ENCODE measurements at regions not wholly inside any gene's neighbourhood (a gene's known extent, or its start where the extent isn't known, plus 50 kb on each side); places are given as distances from the start of the nearest gene placed in this dataset.

DNA sequence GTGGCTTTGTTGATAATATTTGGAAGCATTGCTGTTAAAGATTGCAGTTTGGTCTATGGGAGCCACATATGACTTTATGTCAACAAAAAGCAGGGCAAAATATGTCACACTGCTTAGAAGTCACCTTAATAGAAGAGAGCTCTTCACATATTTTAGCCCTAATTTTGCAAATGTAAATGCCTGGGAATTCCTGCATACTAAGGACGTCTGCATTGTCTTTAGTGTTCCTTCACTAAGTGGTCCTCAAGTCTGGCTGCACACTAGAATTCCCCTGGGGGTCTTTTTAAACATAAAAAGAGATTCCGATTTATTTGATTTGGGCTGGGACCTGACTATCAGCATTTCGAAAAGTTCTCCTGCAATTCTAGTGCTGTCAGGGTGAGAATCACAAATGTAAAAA lies 495.1 kb upstream of the FAM241A start:
- no peak for DNase-seq (ENCODE audit: low spot score)

DNA sequence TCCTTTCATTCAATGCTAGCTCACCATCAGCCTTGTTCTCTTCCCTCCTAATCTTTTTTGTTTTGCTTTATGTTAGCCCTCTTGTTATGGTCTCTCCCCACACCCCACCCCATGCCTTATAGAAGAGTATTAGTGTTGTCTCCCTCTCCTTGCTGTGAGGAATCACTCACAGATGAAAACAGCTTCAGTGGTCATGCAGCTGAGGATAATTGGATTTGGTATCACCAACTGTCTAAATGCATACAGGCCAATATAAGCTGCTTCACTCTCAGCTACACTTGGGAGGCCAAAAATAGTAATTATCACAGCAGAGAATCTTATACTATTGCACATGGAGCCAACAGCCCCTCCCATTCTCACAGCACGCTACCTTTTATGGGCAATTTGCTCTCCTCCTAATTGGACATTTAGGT lies 494.6 kb upstream of the FAM241A start:
- no peak for DNase-seq (ENCODE audit: low spot score)

DNA sequence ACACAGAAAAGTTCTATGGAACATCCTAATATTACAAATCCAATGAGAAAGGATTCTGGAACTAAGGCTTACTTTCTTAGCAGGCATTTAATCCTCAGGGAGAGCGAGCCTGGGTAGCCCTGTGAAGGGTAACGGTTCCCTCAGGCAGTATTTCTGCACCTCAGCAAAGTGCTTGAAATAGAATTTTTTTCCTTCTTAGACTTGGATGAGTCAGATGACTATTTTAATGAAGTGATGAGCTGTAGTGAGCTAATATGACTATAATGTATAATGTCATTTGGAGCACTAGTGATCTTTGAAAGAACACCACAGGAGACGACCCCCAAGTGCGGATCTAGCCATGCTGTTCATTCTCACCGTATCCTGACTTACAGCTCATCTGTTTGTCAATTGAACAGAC lies 493.0 kb upstream of the FAM241A start:
- DNase-seq (ENCODE audit: low spot score) = no peak

DNA sequence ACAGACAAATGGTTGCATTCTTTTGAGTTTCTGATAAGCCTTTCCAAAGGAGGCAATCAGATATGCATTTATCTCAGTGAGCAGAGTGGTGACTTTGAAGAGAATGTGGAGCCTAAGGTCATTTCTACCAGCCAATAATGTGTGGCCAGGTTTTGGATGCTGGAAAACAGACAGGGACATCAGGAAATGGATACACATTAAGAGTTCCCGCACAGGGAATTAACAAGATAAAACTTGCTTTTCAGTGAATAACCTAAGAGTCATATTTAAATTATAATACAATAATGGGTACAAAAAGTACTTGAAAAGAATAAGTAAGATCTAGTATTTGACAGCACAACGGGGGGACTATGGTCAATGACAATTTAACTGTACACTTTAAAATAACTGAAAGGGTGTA lies 492.3 kb upstream of the FAM241A start:
- no peak for DNase-seq (ENCODE audit: low spot score)

DNA sequence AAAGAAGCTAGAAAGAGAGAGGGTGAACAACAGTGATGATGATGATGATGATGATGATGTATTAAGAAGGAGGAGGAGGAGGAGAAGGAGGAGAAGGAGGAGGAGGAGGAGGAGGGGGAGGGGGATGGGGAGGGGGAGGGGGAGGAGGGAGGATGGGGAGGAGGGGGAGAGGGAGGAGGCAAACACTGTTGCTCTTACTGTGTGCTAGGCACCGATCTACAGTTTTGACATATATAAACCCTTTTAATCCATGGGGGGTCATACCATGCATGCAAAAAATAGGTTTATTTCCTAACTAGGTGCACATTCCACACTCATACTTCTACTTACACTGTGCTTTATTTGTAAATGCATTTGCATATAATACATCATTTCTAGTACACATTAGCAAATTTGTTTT lies 482.8 kb upstream of the FAM241A start:
- DNase-seq (ENCODE audit: low spot score) = no peak

DNA sequence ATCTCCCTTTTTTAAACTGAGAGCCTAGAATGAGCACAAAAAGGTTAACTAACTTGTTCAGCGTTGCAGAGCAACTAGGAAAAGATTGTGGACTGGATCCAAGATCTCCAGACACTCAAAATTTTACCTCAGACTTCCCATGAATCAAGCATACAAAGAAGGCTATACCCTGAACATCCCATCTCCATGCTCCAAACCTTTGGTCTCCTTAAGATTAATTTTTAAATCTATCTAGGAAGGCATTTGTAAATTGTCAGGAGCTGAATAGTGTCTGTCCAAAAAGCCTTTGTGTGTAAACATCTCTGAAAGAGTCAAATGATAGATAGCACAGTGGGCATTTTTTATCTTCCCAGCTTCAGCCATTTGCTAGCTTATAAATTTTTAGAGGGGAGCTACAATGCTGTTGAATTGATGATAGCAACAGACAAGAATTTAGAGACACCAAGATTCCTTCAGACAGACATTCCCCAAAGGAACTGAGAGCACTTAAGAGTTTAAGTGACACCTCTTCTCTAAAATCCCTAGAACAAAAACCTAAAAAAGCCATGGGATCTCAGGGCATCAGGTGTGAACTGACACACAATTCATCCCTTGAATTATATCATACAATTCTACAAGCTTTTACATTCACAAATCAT lies 480.8 kb upstream of the FAM241A start:
- no peak for DNase-seq (ENCODE audit: low spot score)

DNA sequence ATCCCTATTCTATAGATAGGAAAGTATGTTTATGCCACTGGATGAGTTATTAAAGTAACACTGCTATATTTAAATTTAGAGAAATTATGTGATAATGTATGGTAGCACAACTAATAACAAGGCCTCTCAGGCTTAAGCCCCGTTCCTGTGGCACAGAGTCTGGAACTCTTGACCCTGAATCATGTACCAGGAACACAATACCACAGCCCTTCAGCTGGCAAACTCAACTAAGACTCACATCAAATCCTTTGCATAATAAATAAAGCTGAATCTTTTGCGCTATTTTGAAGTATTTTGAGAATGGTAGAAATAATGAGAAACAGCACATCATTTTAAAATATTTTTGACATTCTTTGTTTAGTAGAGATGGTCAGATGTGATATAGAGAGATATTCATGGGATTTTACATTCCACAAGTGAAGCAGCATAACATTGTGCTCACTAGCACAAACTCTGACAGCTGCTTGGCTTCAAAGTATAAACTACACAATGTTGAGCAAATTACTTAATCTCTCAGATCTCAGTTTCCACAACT lies 478.4 kb upstream of the FAM241A start:
- DNase-seq (ENCODE audit: low spot score) = no peak

DNA sequence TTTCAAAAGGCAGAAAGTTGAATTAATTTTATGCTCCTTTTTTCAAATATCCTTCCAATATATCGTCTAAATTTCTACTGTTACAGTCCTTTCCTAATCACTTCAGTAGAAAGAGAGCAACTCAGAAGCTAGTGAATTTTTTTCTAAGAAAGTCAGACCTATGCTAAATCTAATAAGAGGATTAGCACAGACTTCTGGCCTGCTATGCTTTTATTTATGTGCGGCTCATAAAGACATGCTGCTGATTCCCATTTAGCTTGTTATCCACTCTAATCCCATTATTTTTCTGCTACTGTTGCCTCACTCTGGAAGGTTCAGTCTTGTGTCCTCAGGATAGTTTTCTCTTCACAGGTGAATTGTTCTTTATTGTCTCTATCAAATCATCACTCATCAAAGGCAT lies 473.5 kb upstream of the FAM241A start:
- DNase-seq (ENCODE audit: low spot score) = no peak

DNA sequence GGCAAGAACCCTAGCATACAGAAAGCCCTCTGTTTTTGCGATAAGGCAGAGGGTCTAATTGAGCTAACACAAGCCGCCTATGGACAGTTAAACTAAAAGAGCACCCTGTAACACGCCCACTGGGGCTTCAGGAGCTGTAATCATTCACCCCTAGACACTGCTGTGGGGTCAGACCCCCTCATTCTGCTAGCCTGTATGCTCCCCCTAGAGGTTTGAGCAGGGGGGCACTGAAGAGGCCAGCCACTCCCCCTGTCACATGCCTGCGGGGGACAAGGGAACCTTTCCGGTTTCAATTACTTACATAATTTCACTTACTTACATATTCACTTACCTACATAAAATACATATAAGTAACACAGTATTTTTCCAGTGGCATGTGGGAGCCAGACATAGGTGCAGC lies 469.5 kb upstream of the FAM241A start:
- DNase-seq (ENCODE audit: low spot score) = no peak

DNA sequence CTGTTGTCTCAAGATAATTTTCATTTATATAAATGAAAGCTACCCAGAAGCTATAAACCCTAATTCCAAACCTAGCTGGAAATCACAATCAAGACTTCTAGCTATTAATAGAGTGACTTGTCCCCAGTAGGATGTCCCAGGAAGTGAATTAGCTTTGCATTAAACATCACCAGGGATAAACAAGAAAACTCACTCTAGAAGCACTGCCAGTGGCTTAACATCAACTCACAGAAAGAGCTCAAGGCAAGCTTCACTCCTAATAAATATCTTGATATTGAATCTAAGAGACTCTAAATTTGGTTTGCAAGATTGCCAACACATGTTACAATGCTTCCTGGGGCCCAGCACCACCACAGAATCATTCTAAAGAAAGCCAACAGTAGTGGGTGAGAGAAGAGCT lies 468.7 kb upstream of the FAM241A start:
- no peak for DNase-seq (ENCODE audit: low spot score)

DNA sequence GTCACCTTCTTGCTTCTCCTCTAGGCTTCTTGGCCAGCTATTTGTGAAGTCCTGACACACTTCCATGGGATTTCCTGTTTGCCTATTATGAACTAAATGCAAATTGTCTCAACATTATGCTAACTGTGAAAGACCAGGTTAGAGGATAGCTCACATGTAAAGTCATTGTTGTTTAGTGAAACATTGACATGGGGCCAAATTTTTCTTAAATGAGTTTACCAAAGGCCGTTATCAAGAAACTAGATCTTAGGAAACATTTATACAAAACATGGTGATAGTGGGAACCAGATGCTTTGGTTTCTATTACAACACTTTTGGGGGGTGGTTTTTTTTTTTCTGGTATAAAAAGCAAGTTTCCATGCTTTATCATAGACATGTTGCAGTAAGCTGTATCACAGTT lies 466.8 kb upstream of the FAM241A start:
- no peak for DNase-seq (ENCODE audit: low spot score)

DNA sequence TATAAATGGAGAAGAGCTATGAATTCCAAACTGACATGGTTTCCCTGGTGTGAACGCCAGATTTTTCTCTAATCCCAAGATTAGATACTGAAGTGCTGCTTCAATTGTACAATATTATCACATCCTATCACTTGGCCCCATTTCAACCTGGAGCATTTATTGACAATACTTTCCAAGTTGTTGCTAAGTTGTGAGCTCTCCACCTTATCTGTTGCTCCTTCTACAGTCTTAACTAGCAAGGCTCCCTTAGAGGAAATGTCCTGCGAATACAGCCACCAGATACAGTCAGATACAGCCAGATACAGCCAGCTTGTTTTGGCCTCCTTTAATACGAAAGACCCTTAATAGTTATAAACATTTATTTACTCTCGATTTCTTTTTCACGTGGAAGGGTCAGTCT lies 466.3 kb upstream of the FAM241A start:
- DNase-seq (ENCODE audit: low spot score) = no peak

DNA sequence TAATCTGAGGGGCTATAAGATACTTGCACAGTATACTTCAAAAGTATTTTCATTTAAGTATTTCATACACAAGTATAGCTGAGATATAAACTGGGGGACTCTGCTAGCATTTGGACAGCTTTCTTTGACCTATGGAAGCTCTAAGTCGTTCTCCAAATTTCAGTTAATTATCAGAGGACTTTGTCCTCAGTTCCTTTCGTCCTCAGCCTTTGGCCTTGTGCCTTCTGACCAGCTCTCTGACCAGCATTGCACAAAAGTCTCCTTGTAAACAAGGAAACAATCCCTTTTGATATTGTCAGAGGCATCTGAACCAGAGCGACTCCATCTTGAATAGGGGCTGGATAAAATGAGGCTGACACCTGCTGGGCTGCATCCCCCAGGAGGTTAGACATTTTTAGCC lies 464.0 kb upstream of the FAM241A start:
- DNase-seq (ENCODE audit: low spot score) = no peak

DNA sequence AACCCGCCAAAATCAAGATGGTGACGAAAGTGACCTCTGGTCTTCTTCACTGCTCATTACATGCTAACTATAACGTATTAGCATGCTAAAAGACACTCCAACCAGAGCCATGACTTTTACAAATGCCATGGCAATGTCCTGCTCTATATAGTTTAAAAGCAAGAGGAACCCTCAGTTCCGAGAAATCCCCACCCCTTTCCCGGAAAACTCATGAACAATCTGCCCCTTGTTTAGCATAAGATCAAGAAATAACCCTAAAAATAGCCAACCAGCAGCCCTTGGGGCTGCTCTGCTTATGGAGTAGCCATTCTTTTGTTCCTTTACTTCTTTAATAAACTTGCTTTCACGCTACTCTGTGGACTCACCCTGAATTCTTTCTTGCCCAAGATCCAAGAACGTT lies 463.5 kb upstream of the FAM241A start:
- no peak for DNase-seq (ENCODE audit: low spot score)

DNA sequence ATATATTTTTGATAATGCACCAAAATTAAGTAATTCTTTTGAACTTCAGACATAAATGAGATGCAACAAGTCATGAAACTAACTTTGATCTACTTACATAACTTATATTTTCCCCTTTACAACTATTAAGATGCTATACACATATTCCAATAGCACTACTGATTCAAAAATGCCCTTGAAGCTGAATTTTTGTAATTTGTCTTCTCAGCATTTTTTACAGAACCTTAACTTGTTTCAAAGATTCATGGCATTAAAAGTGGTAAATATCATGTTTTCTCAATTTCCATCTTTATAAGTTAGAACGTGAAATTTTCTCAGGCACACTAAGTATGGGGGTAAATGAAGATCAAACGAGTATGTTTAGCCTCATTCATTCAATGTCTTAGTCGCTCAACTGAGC lies 460.0 kb upstream of the FAM241A start:
- DNase-seq (ENCODE audit: low spot score) = no peak

DNA sequence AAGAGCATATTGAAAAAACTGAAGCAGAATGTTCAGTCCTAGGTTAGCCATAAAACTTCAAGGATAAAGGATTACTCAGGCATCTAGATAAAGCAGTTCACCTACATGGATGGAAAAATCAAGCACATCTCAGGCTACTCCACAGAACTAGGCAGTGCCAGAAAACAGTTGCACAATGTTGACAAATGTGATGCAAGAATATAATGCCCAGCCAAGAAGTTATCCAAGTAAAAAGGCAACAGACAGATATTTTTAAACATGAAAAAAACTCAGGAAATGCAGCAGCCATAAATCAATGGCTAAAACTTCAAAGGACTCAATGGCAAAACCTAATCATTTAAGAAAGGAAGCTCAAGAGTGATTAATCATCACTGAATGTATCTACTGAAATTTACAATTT lies 456.0 kb upstream of the FAM241A start:
- DNase-seq (ENCODE audit: low spot score) = peak; percentile 4

DNA sequence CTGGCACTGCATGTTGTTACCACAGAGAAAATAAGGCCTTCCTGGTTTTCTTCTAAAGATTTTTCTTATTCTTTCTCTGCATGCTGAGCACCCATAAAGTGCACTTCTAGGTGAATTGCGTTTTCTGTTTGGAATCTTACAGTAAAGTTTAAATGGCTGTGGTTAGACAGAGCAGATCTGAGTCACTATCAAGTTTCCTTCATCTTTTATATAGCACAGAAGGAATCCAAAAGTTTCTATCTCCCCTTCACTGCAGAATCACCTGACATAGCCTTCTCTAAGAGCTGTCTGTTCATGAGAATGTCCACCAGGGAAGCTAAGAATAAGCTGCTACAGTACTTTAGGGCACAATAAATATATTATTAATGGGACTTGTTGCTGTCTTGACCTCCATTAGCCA lies 455.5 kb upstream of the FAM241A start:
- DNase-seq (ENCODE audit: low spot score) = no peak

DNA sequence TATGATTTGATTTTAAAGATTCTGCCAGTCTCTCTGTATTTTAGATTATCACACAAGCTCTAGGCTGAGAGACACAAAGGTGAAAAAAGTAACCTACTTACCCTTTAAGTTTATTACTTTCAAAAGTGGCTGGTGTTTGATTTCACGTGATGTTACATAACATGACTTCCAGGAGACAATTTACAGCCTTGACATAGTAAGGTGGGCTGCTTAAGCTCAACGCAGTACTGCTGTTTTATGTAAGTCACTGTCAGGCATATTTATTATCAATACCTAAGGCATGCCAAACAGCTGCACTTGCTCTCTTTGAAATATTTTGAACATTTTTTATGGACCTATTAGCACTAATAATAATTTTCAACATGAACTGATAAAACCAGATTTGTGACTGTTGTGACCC lies 451.5 kb upstream of the FAM241A start:
- DNase-seq (ENCODE audit: low spot score) = no peak

DNA sequence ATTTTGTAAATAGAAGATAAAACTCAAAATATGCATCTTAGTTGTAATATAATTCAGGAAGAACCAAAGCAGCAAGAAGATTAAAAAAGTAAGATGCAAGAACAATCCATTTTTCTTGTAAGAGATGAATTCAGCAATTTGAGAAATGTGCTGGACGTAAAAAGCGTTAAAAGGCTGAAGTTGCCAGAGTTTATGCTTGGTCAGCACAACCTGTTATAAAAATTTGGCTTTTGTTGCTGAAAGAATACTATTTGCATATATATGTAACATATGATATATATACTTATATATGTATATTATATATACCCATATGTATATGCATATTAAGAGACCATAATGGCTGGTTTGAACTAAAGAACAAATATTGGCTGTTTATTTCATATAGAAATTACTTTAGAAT lies 449.6 kb upstream of the FAM241A start:
- DNase-seq (ENCODE audit: low spot score) = no peak

DNA sequence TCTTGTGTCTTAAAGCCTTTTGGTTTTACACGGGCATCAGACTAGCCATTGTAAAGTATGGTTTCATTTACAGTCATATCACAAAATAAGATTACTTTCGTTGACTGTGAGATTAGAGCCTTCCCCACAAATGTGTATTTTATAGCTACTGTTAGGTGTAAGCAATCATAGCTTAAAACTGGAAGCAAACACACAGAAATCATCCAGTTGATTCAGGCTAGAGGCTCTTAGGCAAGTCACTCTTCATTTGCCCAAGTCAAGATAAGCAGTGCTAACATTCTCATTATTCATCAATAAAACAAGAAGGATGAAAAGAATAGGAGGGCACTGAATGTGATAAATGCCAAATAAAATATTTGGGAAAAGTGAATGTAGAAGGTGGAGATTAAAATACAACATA lies 448.7 kb upstream of the FAM241A start:
- DNase-seq (ENCODE audit: low spot score) = no peak

DNA sequence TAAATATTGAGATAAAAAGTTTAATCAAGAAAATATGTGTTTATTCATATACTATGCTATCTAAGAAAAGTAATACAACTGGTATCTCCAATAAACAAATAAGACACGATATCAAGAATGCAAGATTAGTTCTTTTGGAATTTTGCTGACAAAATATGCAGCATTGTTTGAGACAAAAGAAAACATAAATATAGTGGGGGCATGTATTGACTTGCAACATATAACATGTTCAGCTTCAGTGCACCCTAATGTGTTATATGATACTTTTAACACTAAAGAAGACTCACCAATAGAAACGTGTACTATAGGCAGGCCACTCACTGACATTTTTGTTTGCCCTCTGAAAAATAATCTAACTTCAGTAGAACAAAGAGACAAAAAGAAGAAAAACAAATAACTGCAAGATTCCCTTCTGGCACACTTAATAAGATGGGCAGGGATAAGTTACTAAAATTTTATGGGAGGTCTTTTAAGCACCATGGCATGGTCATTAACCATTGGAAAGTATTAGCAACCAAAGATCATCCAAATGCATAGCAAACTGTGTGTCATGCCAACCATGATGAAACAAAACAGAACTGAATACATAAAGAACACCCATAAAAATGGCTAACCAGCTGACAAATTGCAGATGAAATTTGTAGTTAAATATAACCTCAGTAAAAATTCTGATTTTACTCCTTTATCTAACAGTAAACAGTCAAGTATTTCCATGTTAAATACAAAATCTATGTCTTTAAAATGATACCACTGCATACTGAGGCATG lies 447.9 kb upstream of the FAM241A start:
- DNase-seq (ENCODE audit: low spot score) = no peak

DNA sequence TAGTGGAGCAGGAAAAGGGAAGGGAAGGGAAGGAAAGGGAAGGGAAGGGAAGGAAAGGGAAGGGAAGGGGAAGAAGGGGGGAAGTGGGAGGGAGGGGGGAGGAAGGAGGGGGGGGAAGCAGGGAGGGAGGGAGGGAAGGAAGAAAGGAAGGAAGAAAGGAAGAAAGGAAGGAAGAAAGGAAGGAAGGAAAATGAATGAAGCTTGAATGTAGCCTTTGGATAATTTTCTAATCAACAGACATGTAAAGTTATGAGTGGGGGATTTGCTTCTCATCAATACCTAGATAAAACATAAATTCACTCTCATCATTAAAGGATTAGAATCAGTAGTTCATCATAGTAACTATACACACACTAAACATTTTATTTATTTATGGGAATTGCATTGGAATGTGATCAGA lies 446.9 kb upstream of the FAM241A start:
- no peak for DNase-seq (ENCODE audit: low spot score)

DNA sequence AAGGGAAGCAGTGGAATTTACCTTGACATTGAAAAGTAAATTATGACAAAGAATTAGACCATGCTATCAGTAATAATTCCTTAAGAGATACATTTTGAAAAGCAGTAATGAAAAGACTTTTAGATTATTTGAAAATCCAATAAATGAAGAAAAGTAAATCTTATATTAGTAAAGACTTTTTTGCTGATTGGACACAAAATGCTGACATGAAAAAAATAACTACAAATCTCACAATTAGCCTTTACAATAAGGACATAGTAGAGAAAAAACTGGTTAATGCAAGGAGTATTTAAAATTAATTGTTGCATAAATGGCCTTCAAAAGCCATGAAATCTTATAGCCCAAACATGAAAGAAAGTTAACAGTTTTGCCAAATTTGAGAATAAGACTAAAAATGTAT lies 446.1 kb upstream of the FAM241A start:
- no peak for DNase-seq (ENCODE audit: low spot score)
